IPS DF 19.7 (cell line): ENCODE measurements at regions not wholly inside any gene's neighbourhood (a gene's known extent, or its start where the extent isn't known, plus 50 kb on each side); places are given as distances from the start of the nearest gene placed in this dataset.

Source experiments
- DNase-seq: peaks from one replicate; pipeline ENCODE4 v3.0.0-alpha.2; 2013; ENCODE audit warnings: low read depth, low spot score

DNA sequence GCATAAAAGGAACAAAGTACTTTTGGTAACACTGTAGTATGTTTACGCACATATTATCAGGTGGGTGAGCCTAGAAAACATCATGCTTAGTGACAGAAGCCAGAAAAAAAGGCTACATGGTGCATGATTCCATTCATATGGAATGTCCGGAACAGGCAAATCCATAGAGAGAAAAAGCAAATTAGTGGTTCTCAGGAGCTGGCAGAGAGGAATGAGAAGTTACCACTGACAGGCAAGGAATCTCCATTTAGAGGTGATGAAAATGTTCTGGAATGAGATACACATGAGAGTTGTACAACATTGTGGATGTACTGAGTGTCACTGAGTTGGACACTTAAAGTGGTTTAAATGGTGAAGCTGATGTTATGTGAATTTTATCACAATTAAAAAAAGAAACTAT, 976.9 kb downstream of the NLGN4Y start:
- no peak for DNase-seq

DNA sequence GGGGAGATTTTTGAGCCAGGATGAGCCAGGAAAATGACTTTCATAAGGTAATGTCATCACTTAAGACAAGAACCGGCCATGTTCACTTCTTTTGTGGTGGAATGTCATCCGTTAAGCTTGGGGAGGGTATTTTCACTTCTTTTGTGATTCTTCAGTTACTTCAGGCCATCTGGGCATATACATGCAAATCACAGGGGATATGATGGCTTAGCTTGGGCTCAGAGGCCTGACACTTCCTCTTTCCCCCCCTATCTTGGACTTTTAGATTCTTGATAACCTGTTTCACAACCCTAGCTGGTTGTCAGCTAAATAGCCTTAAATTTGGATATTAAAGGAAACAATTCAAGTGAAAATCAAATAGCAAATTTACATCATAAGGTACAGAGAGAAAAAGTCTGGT, 986.0 kb downstream of the NLGN4Y start:
- DNase-seq: peak; percentile 63

DNA sequence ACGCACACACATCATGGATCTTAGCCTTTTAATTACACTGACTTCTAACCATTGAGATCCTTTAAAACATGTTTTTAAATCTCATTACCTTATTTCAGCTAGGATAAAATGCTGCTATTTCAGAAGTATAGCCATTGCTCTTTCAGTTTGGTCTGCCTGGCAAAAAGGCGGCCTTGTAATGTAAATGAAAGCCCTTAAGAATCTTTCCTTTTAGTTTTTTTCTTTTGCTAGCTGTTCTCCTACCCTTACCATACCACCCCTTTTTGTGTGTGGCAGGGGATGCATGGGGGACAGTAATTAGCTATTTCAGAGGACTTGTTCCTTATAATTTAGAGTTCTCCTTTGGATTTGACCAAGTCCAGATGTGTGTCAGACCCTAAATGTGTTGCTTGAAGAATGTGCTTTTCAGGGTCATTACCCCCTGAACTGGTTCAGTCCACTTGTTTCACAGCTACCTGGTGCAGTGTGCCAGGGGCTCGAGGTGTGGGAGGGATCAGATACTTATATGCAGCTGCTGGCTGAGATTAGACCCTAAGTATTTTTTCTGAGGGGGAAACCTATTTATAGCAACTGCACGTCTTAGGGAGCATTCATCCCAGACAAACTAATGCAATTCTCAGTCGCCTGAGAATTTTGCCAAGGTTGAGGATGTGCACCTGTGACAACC, 986.8 kb downstream of the NLGN4Y start:
- no peak for DNase-seq

DNA sequence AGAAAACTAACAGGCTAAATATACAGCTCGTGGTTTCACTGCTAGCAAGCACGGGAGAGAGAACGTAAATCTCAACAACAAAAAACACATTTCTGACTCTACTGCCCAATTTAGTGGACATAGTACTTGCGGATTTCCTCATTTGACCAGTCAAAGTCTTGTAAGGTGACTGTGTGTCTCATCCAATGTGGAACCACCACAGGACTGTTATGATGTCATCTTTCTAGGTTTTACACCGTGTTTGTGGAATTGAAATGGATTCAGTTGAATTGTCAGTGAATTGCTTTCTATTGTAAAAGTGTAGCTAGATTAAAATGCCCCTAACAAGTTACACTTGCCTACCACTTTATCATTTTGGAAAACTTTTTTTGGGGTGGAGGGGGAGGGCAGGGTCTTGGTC, 1010.8 kb downstream of the NLGN4Y start:
- no peak for DNase-seq

DNA sequence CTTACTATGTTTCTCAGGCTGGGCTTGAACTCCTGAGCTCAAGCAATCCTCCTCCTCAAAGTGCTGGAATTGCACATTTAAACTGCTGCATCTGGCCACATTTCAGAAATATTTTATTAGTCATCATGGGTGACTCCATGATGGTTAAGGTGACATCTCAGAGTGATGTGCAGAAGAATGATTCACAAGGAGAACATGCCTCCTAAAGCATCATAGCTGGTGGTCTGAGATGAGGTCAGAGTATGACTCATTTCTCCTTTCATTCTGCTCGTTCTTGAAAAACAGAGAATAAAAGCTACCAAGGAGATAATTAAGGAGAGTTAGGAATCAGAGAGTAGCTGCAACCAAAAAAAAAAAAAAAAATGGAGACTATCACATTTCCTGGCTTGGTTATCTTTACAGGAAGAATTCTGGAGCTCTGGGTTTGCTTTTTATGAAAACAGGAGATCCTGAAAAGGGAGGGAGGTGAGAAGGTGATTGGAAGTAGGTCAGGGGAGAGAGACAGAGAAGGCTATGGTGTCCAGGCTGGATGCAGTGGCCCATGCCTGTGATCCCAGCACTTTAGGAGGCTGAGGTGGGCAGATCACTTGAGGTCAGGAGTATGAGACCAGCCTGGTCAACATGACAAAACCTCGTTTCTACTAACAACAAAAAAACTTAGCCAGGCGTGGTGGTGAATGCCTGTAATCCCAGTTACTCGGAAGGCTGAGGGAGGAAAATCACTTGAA, 1011.6 kb downstream of the NLGN4Y start:
- no peak for DNase-seq

DNA sequence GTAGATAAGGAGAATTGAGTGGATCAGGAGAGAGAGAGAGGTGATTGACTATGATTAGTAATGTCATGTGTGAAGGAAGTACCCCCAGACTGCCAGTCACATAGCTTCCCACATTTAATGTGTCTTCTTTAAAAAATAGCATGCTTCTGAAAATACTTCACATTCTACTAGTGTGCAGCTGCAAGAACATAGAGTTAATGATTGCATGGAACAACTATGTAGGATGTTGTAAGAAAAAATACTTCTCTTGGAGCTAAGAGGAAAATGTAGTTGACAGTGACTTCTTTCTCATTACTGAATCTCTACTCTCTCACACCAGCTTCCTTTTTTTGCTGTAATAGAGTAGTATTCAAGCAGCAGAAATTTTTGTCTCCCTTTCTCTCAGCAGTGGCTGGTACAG, 1016.2 kb downstream of the NLGN4Y start:
- DNase-seq: no peak

DNA sequence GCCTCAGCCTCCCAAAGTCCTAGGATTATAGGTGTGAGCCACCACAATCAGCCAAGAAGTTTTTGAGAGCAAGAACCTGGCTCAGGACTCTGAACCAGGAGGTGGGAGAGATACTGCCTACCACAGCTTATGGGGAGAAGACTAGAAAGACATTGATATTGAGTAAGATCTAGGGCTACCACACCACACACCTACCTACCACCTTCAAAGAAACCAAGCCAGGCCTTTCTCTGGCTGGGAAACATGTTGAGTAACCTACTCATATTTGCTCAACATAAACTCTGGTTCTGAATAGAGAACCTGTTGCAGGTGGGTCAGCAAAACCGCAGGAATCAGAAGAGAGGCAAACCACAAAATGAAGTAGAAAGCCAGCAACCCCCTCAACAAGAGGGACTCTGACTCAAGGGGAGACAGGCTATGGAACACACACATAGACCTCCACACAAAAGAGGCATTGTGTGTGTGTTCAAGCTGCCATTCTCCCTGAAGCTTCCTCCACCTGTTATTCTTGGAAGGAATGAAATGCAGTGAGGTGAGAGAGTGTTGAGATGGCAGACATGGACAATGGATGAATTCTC, 1021.9 kb downstream of the NLGN4Y start:
- DNase-seq: no peak

DNA sequence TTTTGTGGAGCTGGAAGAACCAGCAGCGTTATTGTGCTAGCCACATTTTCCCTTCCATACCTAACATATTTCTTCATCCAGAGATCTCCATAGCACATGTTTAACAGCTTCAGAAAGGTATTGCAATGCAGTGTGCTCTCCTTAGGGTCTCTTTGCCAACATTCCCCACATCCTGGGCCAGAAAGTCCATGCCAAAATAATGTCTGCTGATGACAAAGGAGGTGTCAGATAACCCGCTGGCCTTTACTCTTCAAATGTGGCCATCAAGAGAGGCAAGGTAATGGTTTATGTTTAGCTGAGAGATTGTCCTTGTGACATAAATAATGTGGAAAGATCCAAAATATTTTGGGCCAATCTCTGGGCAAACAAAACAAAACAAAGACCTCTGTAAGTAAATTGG, 1027.7 kb downstream of the NLGN4Y start:
- no peak for DNase-seq

DNA sequence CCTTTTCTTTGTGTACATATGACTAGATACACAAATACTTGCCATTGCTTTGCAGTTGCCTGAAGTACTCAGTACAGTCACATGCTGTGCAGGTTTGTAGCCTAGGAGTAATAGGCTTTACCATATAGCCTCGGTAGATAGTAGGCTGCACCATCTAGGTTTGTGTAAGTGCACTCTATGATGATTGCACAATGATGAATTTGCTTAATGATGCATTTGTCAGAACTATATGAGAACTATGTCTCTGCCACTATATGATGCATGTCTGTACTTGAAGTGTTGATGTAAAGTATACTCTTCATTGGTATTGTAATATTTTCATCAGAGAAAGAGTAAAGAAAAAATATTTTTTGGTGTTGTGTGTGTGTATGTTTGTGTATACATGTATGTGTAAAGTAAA, 1030.7 kb downstream of the NLGN4Y start:
- no peak for DNase-seq

DNA sequence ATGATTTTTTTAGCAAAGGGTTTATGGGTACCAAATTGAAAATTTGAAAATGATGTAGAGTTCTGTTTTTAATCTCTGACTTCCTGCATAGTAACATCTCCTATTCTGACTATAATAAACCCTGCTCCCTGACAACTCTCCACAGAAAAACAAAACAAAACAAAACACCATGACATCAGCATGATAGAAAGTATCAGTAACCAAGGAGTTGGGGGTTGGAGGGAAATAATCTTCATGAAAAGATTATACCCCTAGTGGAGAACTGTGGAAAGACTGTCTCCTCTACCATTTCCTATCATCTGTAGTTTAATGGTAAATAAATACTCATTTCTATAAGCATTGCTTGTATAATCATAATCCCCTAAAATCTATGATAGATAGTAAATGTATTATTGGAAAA, 1034.8 kb downstream of the NLGN4Y start:
- DNase-seq: no peak

DNA sequence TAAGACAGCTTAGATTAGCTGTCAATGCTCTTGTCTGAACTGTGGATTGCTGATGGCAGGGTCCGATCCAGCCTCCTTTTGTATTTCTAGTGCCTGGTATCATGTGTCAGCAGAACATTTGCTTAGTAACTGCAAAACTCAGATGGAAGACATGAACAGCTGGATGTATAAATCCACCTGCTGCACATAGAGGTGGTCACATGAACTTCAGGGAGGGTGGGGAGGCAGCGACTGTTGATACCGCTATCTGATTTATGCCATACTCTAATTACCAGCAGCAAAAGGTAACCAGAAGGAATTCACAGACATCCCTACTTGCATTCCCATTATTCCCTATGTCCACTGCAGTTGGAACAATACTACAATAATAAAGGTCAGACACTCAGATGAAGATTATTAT, 1036.5 kb downstream of the NLGN4Y start:
- no peak for DNase-seq

DNA sequence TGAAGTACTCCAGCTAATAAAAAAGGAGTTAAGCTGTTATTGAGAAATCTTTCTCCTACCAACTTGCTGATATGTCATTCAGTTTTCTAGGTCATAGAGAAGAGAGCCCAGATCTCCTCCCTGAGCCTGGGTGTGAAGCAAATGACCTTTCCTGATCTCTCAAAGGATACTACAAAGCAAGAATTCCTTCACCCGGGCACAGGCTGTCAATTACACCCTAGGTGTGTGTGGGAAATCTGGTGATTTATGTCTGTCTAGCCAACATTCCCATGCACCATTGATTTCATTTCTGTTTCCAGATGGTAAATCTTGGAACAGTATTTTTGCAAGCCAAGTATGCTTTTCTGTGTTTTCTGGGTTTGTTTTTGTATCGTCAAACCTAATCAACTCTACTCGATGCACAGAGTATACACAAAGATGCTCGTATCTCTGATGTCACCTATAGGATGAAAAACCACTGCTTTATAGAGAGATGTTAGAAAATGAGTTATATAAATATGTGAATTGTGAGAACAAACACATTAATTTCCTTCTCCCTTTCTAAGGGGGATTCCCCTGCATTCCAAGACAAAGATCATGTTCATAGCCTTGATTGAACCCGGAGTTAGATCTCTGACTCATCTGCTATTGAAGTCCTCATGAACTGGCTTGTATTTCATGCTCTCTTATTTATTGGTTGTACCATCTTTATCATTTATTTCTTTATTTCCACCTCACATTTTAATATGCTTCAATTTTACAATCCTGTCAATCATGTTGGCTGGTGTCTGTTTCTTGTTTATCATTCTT, 1037.4 kb downstream of the NLGN4Y start:
- DNase-seq: no peak

DNA sequence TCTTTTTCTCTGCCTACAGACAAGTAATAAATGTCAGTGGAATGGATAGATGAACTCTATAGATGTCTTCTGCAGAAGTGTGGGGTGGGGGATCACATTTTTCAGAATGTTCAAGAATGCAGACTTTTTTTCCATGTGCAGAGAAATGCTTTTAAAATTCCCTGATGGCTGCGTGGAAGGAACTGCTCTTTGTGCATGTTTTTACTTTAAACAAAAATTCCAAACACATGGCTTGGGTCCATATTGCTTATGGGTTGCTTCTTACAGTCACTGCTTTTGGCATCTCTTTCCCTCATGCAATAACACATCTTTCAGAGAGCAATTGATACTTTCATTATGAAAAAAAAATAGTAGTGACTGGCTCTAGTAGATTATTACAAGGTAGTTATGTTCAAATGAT, 1053.6 kb downstream of the NLGN4Y start:
- DNase-seq: no peak

DNA sequence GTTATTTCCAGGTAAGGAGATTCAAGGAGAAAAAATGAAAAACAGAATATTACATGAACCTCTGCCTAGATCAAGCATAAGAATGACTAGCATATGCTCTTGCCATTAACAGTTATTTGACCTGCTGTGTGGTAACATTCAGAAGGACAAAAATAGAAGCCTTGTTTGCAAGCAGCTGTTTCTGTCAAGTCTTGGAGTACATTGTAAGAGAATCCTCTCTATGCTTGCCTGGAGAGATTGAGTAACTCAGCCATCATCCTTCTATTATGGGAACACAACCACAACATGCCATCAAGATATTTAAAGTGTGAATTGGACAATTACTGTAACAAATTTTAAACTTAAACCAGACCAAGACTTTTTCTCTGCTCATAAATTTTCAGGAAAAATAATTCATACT, 1054.4 kb downstream of the NLGN4Y start:
- DNase-seq: no peak

DNA sequence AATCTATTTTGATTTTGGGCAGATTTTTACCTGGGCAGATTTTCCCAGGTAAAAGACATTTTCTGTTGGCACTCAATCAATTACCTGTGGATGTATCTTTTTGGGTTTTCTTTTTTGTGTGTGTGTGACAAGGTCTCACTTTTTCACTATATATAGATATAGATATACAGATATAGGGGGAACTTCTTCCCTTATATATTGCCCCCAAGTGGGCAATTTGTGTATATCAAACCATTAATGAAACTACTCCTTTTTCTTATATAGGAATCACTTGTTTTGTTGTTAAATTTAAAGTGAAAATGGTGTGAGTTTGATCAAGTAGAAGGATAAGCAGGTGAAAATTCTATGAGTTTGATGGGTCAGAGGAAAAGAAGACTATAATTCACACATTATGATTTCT, 1054.9 kb downstream of the NLGN4Y start:
- no peak for DNase-seq

DNA sequence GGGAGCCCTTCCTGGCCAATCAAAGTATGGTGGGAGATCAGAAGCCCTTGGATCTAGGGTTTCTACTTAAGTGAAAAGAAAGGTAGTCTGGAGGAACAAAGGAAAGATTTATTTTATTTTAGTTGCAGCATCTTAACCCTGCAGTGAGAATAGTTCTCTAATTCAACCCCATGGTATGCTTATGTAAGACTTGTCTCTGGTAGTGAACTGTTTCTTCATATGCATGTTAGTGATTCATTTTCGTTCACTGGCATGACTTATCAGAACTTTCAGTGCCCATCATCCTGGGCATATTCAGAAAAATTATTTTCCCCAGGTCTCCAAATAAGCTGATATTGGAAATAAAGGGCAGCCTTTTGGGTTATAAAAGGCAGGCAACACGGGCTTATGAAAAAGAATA, 1058.8 kb downstream of the NLGN4Y start:
- DNase-seq: no peak

DNA sequence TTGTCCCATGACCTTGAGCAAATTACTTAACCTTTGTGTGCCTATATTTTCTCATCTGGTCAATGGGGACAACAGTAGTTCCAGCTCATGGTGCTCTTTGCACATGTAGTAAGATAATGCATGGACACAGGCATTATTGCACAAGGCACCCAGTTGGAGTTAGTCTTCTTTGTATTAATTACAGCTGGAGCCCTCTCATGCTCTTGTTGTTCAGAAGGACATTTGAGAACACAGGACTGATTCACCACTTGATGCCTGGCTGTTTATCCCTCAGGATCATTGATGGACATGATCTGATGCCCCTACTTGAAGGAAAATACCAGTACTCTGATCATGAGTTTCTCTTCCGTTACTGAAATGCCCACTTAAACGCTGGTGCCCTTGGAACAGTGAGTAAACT, 1068.6 kb downstream of the NLGN4Y start:
- DNase-seq: no peak

DNA sequence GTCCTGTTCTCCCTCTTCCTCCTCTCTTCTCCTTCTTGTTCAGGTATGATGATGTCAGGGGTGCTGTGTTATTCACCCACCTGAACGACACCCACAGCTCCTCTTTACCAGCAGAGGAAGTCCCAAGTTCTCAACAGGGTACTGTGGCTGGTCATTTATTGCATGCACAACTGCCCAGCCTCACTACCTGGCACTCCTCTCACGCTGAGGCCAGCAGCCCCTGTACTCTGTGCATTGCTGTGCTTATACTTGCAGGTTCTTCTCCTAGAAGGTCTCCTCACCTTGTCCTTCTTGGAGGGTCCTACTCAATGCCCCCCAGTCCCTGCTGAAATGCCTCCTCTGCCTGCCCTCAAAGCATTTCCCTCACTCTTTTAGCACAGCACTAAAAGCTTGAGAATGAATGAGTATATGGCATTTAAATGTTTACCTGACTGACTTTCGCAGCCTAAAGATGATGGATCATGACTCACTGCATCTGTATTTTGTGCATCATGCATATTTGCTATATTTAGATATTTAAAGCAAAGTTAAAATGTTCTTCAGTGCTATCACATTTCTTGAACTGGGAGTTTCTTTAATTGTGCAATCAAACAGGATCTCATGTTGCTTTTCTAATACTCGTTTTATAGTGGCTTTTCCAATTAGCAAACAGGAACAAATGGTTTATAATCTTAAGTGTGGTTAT, 1069.3 kb downstream of the NLGN4Y start:
- DNase-seq: no peak

DNA sequence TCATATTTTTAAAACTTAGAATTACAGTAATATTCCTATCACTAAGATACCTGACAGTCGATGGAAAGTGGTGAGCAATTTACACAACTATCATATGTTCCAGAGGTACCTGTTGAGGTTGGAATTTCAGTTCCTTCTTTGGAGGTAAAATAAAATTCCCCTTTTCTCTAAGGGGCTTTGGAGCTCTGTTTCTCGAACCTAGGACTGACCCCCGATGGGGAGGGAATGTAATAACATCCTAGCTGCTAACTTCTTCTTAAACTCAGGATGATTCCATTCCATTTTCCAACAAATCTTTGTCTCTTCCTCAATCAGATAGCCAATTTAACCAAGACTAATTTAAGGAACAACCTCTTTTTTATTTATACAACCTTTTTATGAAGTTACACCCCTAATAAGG, 1069.8 kb downstream of the NLGN4Y start:
- DNase-seq: peak; percentile 2

DNA sequence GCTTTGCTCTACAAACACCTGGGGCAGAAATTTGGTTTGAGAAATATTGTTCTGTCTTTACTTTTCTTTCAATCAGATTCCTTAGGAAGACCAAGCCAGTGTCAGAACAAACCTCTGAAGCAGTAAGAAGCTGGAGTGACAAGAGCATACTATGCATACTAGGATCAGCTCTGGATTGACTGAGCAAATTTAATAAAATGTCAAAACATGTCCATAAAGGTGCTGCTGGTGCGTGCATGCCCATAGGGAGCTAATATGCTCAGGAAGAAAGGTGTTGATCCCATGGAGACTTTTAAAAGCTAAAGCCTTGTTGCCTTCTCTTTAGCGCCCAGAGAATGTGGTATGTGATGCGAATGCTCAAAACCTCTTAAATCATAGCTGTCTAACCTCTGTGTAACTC, 1076.2 kb downstream of the NLGN4Y start:
- DNase-seq: no peak

DNA sequence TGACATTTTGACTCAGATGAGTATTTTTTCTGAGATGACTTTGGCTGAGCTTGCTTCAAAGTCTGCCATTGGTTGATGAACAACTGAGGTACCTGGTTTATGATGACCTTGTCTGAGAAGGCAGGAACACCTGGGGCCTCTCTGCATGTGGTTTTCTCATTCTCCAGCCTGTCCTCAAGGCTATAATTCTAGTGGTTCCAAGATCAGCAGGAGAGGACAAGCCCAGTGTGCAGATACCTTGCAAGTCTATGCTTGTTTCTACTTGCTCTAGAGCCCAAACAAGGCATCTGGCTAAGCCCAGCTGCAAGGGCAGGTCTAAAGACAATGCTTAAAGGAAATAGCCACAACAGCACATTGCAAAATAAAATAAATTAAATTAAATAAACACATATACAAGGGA, 1100.0 kb downstream of the NLGN4Y start:
- DNase-seq: no peak

DNA sequence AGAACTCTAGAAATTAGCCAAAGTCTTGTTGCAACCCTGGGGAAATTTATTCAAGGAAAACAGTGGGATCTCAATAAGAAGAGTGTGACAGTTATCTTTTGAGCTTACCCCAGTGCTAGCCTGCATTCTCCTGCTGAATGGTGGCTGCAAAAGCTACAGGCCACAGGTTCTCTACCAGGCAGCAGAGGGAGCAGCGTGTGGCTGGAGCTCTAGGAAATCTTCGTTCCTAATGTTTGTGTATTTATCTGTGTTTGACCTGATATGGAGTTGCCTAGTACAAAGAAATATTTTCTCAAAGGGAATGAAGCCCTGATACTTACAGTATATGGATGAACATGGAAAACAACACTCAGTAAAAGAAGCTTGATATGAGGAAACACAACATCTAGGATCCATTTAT, 1100.6 kb downstream of the NLGN4Y start:
- DNase-seq: no peak
